Fibroblast of lung (primary cell): ENCODE measurements at regions not wholly inside any gene's neighbourhood (a gene's known extent, or its start where the extent isn't known, plus 50 kb on each side); places are given as distances from the start of the nearest gene placed in this dataset.

Experiments
- DNase-seq, 2 donors: peaks; one replicate each; pipeline versions ENCODE4 v3.0.0 to v3.0.0-alpha.2; 2010; ENCODE audit warnings: low read depth in 2 of 2
- H2AFZ ChIP-seq: 2 replicates; pipeline ENCODE4 v1.5.1; 2012; ENCODE audit warnings: low read length, control low read depth, inconsistent platforms
- H3K27ac ChIP-seq: 2 replicates; pipeline ENCODE4 v1.5.1; 2011; ENCODE audit warnings: low read length, control low read depth; ENCODE audit not compliant: insufficient read depth
- H3K27me3 ChIP-seq: 2 replicates; pipeline ENCODE4 v1.5.1; 2011; ENCODE audit warnings: mild to moderate bottlenecking, low read length; ENCODE audit not compliant: control insufficient read depth, insufficient read depth
- H3K36me3 ChIP-seq: 2 replicates; pipeline ENCODE4 v1.5.1; 2011; ENCODE audit warnings: low read length; ENCODE audit not compliant: control insufficient read depth, insufficient read depth
- H3K4me1 ChIP-seq: 2 replicates; pipeline ENCODE4 v1.5.1; 2011; ENCODE audit warnings: low read length; ENCODE audit not compliant: control insufficient read depth, insufficient read depth; ENCODE audit errors: extremely low read depth
- H3K4me2 ChIP-seq: 2 replicates; pipeline ENCODE4 v1.5.1; 2011; ENCODE audit warnings: low read length, control low read depth; ENCODE audit not compliant: insufficient read depth; ENCODE audit errors: extremely low read depth
- H3K4me3 ChIP-seq, 4 experiments: fragments of 200-600 bp in 1 of 4; sonication (generic) in 1 of 4; replicated peaks in 1 of 4; 2 replicates each; pipeline ENCODE4 v1.5.1; 2011 to 2016; ENCODE audit warnings: low read length in 4 of 4, low read depth in 3 of 4, mild to moderate bottlenecking in 3 of 4, control low read depth in 2 of 4, inconsistent platforms in 1 of 4, mixed read lengths in 1 of 4; ENCODE audit not compliant: insufficient read depth in 1 of 4; ENCODE audit errors: control extremely low read depth in 1 of 4
- H3K79me2 ChIP-seq: 2 replicates; pipeline ENCODE4 v1.5.1; 2012; ENCODE audit warnings: mild to moderate bottlenecking, low read length, inconsistent platforms; ENCODE audit not compliant: control insufficient read depth, insufficient read depth
- H3K9ac ChIP-seq: 2 replicates; pipeline ENCODE4 v1.5.1; 2011; ENCODE audit warnings: mild to moderate bottlenecking, low read length, control low read depth; ENCODE audit not compliant: insufficient read depth
- H3K9me3 ChIP-seq: 2 replicates; pipeline ENCODE4 v1.5.1; 2012; ENCODE audit warnings: low read depth, low read length; ENCODE audit not compliant: control insufficient read depth, insufficient read depth
- H4K20me1 ChIP-seq: 2 replicates; pipeline ENCODE4 v1.5.1; 2011; ENCODE audit warnings: low read length; ENCODE audit not compliant: control insufficient read depth, insufficient read depth; ENCODE audit errors: extremely low read depth
- EZH2 ChIP-seq: IDR thresholded peaks from 2 replicates; pipeline ENCODE4 v1.5.1; 2012; ENCODE audit warnings: low read length, control low read depth, mild to moderate bottlenecking; ENCODE audit errors: missing control alignments
- TF ChIP-seq, protein P1 (sequence below), 2 donors: IDR thresholded peaks in 1 of 2; conservative IDR thresholded peaks in 1 of 2; 1 replicate in 1 of 2; 2 replicates in 1 of 2; pipeline ENCODE4 v1.5.1; 2011 to 2012; ENCODE audit warnings: low read length in 2 of 2, control low read depth in 1 of 2, inconsistent platforms in 1 of 2, low read depth in 1 of 2, mild to moderate bottlenecking in 1 of 2

DNA sequence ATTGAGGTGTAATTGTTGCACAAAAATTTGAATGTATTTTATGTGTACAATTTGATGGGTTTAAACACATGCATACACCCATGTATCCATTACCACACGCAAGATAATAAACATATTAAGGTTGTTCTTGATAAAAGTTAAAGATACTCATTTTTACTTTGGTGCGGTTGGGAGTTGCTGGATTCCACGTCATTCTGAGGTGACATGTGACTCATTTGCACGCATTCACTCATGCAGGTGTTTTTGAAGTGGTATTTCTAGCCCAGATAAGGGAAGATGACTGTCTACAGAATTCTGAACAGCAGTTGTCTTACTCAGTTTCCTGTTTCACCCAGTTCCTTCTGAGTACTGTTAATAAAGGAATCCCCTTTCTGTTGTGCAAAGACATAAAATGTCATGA lies 142.0 kb downstream of the RTL3 start:
- Histone ChIP-seq H3K4me1 (no peaks in the 10 kb centered on the region), H3K4me3 (no peak overlapping the region), H2AFZ (no peak overlapping the region), H3K9ac (no peak overlapping the region), H3K9me3 (no peaks in the 10 kb centered on the region), H3K4me2 (no peak overlapping the region), H3K36me3 (no peaks in the 10 kb centered on the region), H3K79me2 (no peaks in the 10 kb centered on the region), H4K20me1 (no peaks in the 10 kb centered on the region), H3K27ac (no peak overlapping the region), H3K27me3 (no peaks in the 10 kb centered on the region)
- no peak for TF ChIP-seq EZH2
- TF ChIP-seq, protein P1, sequence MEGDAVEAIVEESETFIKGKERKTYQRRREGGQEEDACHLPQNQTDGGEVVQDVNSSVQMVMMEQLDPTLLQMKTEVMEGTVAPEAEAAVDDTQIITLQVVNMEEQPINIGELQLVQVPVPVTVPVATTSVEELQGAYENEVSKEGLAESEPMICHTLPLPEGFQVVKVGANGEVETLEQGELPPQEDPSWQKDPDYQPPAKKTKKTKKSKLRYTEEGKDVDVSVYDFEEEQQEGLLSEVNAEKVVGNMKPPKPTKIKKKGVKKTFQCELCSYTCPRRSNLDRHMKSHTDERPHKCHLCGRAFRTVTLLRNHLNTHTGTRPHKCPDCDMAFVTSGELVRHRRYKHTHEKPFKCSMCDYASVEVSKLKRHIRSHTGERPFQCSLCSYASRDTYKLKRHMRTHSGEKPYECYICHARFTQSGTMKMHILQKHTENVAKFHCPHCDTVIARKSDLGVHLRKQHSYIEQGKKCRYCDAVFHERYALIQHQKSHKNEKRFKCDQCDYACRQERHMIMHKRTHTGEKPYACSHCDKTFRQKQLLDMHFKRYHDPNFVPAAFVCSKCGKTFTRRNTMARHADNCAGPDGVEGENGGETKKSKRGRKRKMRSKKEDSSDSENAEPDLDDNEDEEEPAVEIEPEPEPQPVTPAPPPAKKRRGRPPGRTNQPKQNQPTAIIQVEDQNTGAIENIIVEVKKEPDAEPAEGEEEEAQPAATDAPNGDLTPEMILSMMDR (conservative IDR thresholded peaks at IDR 0.05 in 1 of 2, IDR thresholded peaks at IDR 0.05 in 1 of 2; ENCODE audit: low read depth in 1 of 2, low read length in 2 of 2), result no peak
- DNase-seq, result peak in 1 of 2 donors; percentile 57

DNA sequence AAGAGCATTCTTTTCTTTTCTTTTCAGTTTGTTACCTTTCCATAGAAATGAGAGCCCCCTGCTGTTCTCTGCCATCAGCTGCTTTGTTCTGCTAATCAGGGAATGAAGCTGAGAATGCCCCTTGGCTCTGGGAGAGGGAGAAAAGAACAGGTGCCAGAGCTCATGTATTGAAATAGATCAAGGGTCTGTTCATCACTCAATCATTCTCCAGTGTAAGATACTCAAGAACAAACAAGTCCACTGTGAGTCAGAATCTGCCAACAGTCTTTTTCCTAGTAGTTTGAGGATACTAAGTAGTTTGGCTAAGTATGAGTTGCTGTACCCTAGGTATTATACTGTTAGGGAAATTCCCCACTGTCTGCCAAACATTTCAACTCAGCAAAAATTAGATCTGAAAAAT lies 144.3 kb downstream of the RTL3 start:
- no peaks in the 10 kb centered on the region for H3K79me2 ChIP-seq
- H3K4me2 ChIP-seq, result no peak overlapping the region
- no peaks in the 10 kb centered on the region for H3K9me3 ChIP-seq
- H3K27ac ChIP-seq, result no peak overlapping the region
- no peak overlapping the region for H3K9ac ChIP-seq
- H3K27me3 ChIP-seq, result no peaks in the 10 kb centered on the region
- no peak overlapping the region for H3K4me3 ChIP-seq
- no peak overlapping the region for H2AFZ ChIP-seq
- TF ChIP-seq EZH2, result no peak
- TF ChIP-seq, protein P1 (conservative IDR thresholded peaks at IDR 0.05 in 1 of 2, IDR thresholded peaks at IDR 0.05 in 1 of 2; ENCODE audit: low read depth in 1 of 2, low read length in 2 of 2), result no peak
- peak in 1 of 2 donors; percentile 12 for DNase-seq
- H4K20me1 ChIP-seq, result no peaks in the 10 kb centered on the region
- no peaks in the 10 kb centered on the region for H3K36me3 ChIP-seq
- H3K4me1 ChIP-seq, result no peaks in the 10 kb centered on the region

DNA sequence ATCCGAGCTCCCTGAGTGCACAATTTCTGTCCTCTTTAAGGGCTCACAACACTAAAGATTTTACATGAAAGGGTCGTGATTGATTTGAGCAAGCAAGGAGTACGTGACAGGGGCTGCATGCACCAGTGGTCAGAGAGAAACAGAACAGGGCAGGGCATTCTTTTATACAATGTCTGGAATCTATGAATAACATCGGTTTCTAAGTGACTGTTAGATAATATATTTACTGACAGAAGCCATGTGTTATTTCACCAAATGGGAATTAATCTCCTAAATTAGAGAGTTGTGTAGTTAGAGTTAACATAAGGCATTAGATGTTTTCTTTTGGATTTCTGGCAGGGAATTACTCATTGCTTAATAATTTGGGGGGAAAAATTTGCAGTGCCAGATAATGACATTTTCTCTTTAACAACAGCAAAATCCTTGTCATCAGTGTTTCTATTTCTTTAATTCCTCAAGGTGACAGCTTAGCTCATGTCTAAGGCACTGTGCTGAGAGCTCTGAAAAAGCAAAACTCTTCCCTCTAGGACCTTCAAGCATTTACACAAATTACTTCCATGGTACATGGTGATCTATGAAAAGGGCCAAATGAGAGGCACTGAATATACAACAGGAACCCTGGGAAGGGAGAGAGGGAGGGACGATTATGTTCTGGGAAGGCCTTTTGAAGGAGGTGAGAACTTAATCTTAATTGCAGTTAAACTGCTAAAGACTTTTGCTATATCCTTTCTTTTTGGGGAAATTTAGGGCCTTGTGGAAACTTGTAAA lies 145.0 kb downstream of the RTL3 start:
- Histone ChIP-seq H3K79me2 (no peaks in the 10 kb centered on the region), H3K4me1 (no peaks in the 10 kb centered on the region), H3K4me3 (no peak overlapping the region), H3K9ac (no peak overlapping the region), H3K27me3 (no peaks in the 10 kb centered on the region), H3K36me3 (no peaks in the 10 kb centered on the region), H3K4me2 (no peak overlapping the region), H2AFZ (no peak overlapping the region), H3K9me3 (no peaks in the 10 kb centered on the region), H3K27ac (no peak overlapping the region), H4K20me1 (no peaks in the 10 kb centered on the region)
- TF ChIP-seq EZH2, result no peak
- TF ChIP-seq, protein P1 (conservative IDR thresholded peaks at IDR 0.05 in 1 of 2, IDR thresholded peaks at IDR 0.05 in 1 of 2; ENCODE audit: low read depth in 1 of 2, low read length in 2 of 2), result no peak
- peak in 1 of 2 donors; percentile 4 for DNase-seq
